Parathyroid adenoma (tissue), 2 donors: ENCODE measurements at regions not wholly inside any gene's neighbourhood (a gene's known extent, or its start where the extent isn't known, plus 50 kb on each side); places are given as distances from the start of the nearest gene placed in this dataset.

Source experiments
- H2AFZ ChIP-seq: fragments of 300-600 bp; sonication (generic); one replicate; pipeline ENCODE4 v1.7.0; 2017; ENCODE audit warnings: antibody characterized with exemption, mild to moderate bottlenecking
- H3K27ac ChIP-seq: fragments of 300-600 bp; sonication (generic); one replicate; pipeline ENCODE4 v1.7.0; 2017
- H3K27me3 ChIP-seq: fragments of 300-600 bp; sonication (generic); one replicate; pipeline ENCODE4 v1.7.0; 2017; ENCODE audit warnings: low read length; ENCODE audit not compliant: control insufficient read depth, insufficient read depth
- H3K36me3 ChIP-seq: fragments of 300-600 bp; sonication (generic); one replicate; pipeline ENCODE4 v1.7.0; 2017; ENCODE audit warnings: low read length; ENCODE audit not compliant: control insufficient read depth, insufficient read depth
- H3K4me1 ChIP-seq: fragments of 300-600 bp; sonication (generic); one replicate; pipeline ENCODE4 v1.7.0; 2017; ENCODE audit warnings: control low read depth
- H3K4me2 ChIP-seq: fragments of 300-600 bp; sonication (generic); one replicate; pipeline ENCODE4 v1.7.0; 2017; ENCODE audit warnings: low read length
- H3K4me3 ChIP-seq: fragments of 300-600 bp; sonication (generic); one replicate; pipeline ENCODE4 v1.7.0; 2017; ENCODE audit warnings: low read depth, low read length
- H3K79me2 ChIP-seq: fragments of 300-600 bp; sonication (generic); one replicate; pipeline ENCODE4 v1.7.0; 2017; ENCODE audit warnings: control low read depth
- H3K9ac ChIP-seq: fragments of 300-600 bp; sonication (generic); one replicate; pipeline ENCODE4 v1.7.0; 2017; ENCODE audit warnings: mild to moderate bottlenecking
- H3K9me3 ChIP-seq: fragments of 300-600 bp; sonication (generic); one replicate; pipeline ENCODE4 v1.7.0; 2017; ENCODE audit warnings: low read length; ENCODE audit not compliant: control insufficient read depth
- TF ChIP-seq, protein P1 (sequence below): fragments of 300-600 bp; sonication (generic); IDR thresholded peaks from one replicate; pipeline ENCODE4 v1.7.0; 2017; ENCODE audit warnings: antibody characterized with exemption, mild to moderate bottlenecking
- donor health status: primary hyperparathyroidism.

DNA sequence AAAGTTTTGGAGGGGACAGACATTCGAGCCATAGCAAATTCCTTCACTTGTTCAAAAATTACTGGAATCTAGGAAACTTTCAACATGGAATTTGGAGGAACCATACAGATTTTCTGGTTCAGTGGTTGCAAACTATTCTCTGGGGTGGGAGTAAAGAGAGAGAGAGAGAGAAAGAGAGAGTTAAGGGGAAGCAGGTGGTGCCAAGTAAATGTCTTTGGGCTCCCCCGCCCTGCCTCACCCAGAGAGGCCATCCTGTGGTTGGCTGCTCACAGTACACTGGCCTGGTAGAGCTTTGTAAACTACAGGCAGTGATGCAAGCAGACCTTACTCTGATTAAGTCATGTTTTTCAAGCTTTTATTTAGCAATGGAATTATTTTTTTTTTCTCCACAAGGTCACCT is 82.6 kb downstream of the ADAMTS15 start:
- TF ChIP-seq, protein P1, sequence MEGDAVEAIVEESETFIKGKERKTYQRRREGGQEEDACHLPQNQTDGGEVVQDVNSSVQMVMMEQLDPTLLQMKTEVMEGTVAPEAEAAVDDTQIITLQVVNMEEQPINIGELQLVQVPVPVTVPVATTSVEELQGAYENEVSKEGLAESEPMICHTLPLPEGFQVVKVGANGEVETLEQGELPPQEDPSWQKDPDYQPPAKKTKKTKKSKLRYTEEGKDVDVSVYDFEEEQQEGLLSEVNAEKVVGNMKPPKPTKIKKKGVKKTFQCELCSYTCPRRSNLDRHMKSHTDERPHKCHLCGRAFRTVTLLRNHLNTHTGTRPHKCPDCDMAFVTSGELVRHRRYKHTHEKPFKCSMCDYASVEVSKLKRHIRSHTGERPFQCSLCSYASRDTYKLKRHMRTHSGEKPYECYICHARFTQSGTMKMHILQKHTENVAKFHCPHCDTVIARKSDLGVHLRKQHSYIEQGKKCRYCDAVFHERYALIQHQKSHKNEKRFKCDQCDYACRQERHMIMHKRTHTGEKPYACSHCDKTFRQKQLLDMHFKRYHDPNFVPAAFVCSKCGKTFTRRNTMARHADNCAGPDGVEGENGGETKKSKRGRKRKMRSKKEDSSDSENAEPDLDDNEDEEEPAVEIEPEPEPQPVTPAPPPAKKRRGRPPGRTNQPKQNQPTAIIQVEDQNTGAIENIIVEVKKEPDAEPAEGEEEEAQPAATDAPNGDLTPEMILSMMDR: no peak
- Histone ChIP-seq H3K79me2 (no peaks in the 10 kb centered on the region), H3K9me3 (no peaks in the 10 kb centered on the region), H3K27ac (no peak overlapping the region), H3K9ac (no peak overlapping the region), H3K4me2 (no peak overlapping the region), H3K36me3 (no peaks in the 10 kb centered on the region), H3K4me3 (no peak overlapping the region), H2AFZ (no peak overlapping the region), H3K27me3 (no peaks in the 10 kb centered on the region), H3K4me1 (no peaks in the 10 kb centered on the region)

DNA sequence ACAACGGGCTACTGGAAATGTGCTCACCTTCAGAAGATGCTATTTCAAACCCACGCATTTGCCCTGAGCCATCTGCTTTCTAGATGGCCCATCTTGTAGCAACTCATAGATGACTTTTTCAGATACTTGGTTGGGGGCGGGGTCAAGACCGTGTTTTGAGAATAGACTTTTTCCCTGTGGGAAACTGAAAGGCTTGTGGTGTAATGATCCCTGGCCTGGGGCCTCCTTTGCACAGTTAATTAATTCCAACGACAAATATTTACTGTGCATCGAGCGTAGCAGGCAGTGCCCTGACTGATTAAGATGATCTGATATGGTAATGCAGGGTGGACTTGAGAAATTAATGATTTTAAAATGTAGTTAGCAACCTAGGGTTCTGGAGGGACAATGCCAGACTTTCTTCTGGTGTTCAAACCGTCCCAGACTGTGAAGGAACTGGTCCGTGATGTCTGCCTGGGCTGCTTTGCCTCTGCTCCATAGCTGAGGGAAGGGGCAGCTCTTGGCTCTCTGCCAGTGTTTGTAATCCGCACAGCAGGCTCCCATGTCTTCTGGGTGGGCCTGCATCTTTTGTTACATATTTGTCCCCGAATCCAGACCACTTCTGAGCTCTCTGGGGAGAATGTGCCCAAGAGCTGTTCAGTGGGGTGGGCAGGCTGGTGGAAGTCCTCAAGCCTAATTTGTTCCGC is 84.8 kb downstream of the ADAMTS15 start:
- Histone ChIP-seq H3K27me3 (no peaks in the 10 kb centered on the region), H3K4me2 (no peak overlapping the region), H3K79me2 (no peaks in the 10 kb centered on the region), H3K9me3 (no peaks in the 10 kb centered on the region), H2AFZ (no peak overlapping the region), H3K27ac (no peak overlapping the region), H3K36me3 (no peaks in the 10 kb centered on the region), H3K4me1 (no peaks in the 10 kb centered on the region), H3K4me3 (no peak overlapping the region), H3K9ac (no peak overlapping the region)
- TF ChIP-seq, protein P1: no peak

DNA sequence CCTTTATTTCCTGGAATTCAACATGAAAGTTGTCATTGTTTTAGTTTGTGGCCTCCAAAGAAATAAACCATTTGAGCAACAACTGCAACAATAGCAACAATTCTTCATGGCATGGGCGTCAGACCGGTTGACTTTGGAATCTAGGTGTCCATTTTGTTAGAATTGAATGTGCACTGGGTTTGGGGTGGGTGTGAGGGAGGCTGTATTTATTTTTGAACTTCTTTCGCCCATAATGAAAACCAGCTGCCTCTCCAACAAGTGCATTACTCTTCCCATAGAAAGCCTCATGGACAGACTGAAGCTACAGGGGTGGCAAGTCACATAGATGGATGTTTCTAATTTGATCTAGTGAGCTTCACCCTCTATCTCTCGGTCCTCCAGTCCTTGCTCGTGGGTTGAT is 85.4 kb downstream of the ADAMTS15 start:
- no peaks in the 10 kb centered on the region for H3K4me1 ChIP-seq
- no peak overlapping the region for H3K4me3 ChIP-seq
- no peaks in the 10 kb centered on the region for H3K79me2 ChIP-seq
- no peak overlapping the region for H3K4me2 ChIP-seq
- no peak overlapping the region for H3K9ac ChIP-seq
- no peaks in the 10 kb centered on the region for H3K27me3 ChIP-seq
- H3K27ac ChIP-seq: no peak overlapping the region
- TF ChIP-seq, protein P1: no peak
- H3K9me3 ChIP-seq: no peaks in the 10 kb centered on the region
- no peak overlapping the region for H2AFZ ChIP-seq
- H3K36me3 ChIP-seq: no peaks in the 10 kb centered on the region

DNA sequence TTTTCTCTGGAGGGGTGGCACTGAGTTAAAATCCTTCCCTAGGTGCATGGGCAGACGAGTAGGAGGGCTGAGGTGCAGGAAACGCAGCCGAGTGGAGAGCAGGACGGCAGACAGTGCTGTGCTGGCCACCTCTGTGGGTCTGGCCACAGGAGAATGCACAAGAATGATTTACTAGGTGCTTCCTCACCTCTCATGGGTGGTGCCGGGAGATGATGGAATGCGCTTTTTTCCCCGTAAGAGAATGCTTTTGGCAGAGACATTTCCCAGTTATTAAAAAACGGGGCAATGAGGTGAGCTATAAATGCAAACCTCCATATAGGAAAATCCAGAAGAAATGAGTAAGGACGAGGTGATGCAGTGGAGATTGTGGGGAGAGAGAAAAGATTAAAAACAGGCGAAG is 86.1 kb downstream of the ADAMTS15 start:
- TF ChIP-seq, protein P1: no peak

DNA sequence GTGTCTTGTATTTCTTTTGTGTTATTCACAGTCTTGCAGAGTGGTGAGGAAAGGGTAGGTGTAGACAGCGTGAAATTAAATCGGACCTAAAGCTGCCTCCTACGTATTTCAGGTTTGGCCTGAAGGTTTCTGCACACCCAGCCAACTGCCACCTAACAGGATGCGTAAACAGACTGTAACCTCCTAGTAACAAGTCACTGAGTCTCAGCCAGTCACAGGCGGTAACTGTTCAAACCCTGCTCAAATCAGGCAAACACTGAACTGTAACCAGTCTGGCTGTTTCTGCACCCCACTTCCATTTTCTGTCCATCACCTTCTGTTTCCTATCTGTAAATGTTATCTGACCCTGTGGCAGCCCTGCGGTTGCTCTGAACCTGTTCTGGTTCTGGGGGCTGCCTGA is 87.1 kb downstream of the ADAMTS15 start:
- Histone ChIP-seq H3K9me3 (no peaks in the 10 kb centered on the region), H3K9ac (no peak overlapping the region)

More for the DNA sequence above, 86.1 kb downstream of the ADAMTS15 start:
- Histone ChIP-seq H3K27me3 (no peaks in the 10 kb centered on the region), H3K79me2 (no peaks in the 10 kb centered on the region), H3K27ac (no peak overlapping the region), H3K9ac (no peak overlapping the region), H3K4me2 (no peak overlapping the region), H3K9me3 (no peaks in the 10 kb centered on the region), H3K36me3 (no peaks in the 10 kb centered on the region), H3K4me1 (no peaks in the 10 kb centered on the region), H3K4me3 (no peak overlapping the region), H2AFZ (no peak overlapping the region)

More for the DNA sequence above, 87.1 kb downstream of the ADAMTS15 start:
- H3K36me3 ChIP-seq: no peaks in the 10 kb centered on the region
- H3K79me2 ChIP-seq: no peaks in the 10 kb centered on the region
- no peak overlapping the region for H2AFZ ChIP-seq
- H3K27ac ChIP-seq: no peak overlapping the region
- no peaks in the 10 kb centered on the region for H3K27me3 ChIP-seq
- H3K4me3 ChIP-seq: no peak overlapping the region
- TF ChIP-seq, protein P1: no peak
- H3K4me1 ChIP-seq: no peaks in the 10 kb centered on the region
- H3K4me2 ChIP-seq: no peak overlapping the region
